Upper lobe of left lung (tissue), 6 donors: ENCODE measurements at regions not wholly inside any gene's neighbourhood (a gene's known extent, or its start where the extent isn't known, plus 50 kb on each side); places are given as distances from the start of the nearest gene placed in this dataset.

Experiments
- ATAC-seq, 2 donors: fragments of 200-7000 bp; cut with Tn5 transposase; one replicate each; pipeline ENCODE4 v1.9.1; 2022; ENCODE audit warnings: mild to moderate bottlenecking in 2 of 2, moderate library complexity in 2 of 2; ENCODE audit not compliant: low FRiP score in 2 of 2
- DNase-seq, 2 donors: peaks; one replicate each; pipeline ENCODE4 v3.0.0-alpha.2; 2019 to 2020
- H3K27ac ChIP-seq, 4 donors: fragments of 200-600 bp; sonication (generic); one replicate each; pipeline ENCODE4 v1.5.1; 2016 to 2019
- H3K27me3 ChIP-seq, 4 donors: fragments of 200-600 bp; sonication (generic); one replicate each; pipeline ENCODE4 v1.5.1; 2017 to 2019
- H3K36me3 ChIP-seq, 4 donors: fragments of 200-600 bp; sonication (generic); one replicate each; pipeline ENCODE4 v1.5.1; 2016 to 2019
- H3K4me1 ChIP-seq, 4 donors: fragments of 200-600 bp; sonication (generic); one replicate each; pipeline ENCODE4 v1.5.1; 2018 to 2019
- H3K4me3 ChIP-seq, 4 donors: fragments of 200-600 bp; sonication (generic); one replicate each; pipeline ENCODE4 v1.5.1; 2017 to 2019; ENCODE audit warnings: mild to moderate bottlenecking in 2 of 4, moderate library complexity in 1 of 4
- H3K9me3 ChIP-seq, 4 donors: fragments of 200-600 bp; sonication (generic); one replicate each; pipeline ENCODE4 v1.5.1; 2018 to 2019
- EP300 ChIP-seq, 4 donors: sonication (generic); formaldehyde crosslinking; IDR thresholded peaks; one replicate each; pipeline ENCODE4 v1.5.1; 2017; ENCODE audit warnings: antibody characterized with exemption in 4 of 4, control low read depth in 2 of 4
- POLR2A ChIP-seq, 4 donors: fragments of 450-650 bp; IDR thresholded peaks; one replicate each; pipeline ENCODE4 v1.5.1; 2016 to 2017; ENCODE audit warnings: antibody characterized with exemption in 4 of 4, mild to moderate bottlenecking in 2 of 4
- POLR2AphosphoS5 ChIP-seq, 2 donors: sonication (generic); formaldehyde crosslinking; IDR thresholded peaks; one replicate each; pipeline ENCODE4 v1.5.1; 2017; ENCODE audit warnings: antibody characterized with exemption in 2 of 2
- WGBS, 2 donors: methylation state at CpG; one replicate each; pipeline ENCODE4 v1.1.5; 2017 to 2018; 5-methylcytosine and 5-hydroxymethylcytosine counted together
- TF ChIP-seq, protein P1 (sequence below), 6 experiments: fragments of 450-650 bp in 4 of 6; fragments of 200-600 bp in 2 of 6; sonication (generic) in 2 of 6; IDR thresholded peaks; one replicate each; pipeline ENCODE4 v1.5.1; 2016 to 2019; ENCODE audit warnings: antibody characterized with exemption in 6 of 6
- donor health status: DM: no; HTN: no; CAD: no; lungs with moderate emphysema.
- donor health status: DM: no; HTN: yes; CAD: no; lungs with severe emphysema.

DNA sequence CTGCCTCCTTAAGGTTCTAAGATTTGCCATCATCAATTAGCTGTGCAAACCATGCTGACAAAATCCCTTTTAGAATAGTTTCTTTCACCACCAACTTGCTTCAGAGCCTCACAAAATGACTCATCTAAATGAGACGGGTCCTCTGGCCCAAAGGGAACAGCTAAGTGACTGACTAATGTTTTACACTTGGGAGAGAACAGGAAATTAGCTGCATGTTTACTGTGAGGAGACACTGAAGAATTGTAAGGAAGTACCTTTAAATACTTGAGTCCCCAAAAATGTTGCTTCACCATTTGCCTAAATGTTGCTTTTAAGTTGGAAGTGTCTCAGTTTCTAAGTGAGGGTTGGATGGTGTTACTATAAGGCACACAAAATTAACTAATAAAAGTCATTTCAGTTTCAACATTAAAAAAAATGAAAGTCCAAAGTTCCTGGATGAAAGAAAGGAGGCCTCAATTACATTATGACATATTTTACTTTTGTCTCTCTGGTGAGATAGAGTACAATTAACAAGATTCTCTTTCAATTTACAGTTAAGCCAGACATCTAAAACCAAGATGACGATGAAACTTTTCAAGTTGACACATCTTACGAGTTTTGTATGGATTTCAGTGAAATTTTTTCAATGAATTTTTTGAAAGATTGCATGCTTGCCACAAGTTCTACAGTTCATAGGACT lies 229.1 kb upstream of the FN1 start:
- WGBS, 2 donors, result 60 to 66% methylated on average over 3 of the region's 3 CpGs
- DNase-seq (peak in 1 of 2 donors; percentile 25), ATAC-seq (peak in 1 of 2 donors; percentile 80)
- Histone ChIP-seq H3K36me3 (no peaks in the 10 kb centered on the region), H3K27me3 (no peaks in the 10 kb centered on the region), H3K27ac (no peak overlapping the region), H3K4me3 (no peak overlapping the region), H3K9me3 (no peaks in the 10 kb centered on the region), H3K4me1 (no peaks in the 10 kb centered on the region)
- peak in 1 of 4 donors; percentile 37 for TF ChIP-seq EP300 (IDR thresholded peaks at IDR 0.05)
- peak in 1 of 2 donors; percentile 26 for TF ChIP-seq POLR2AphosphoS5 (IDR thresholded peaks at IDR 0.05)
- TF ChIP-seq, protein P1, sequence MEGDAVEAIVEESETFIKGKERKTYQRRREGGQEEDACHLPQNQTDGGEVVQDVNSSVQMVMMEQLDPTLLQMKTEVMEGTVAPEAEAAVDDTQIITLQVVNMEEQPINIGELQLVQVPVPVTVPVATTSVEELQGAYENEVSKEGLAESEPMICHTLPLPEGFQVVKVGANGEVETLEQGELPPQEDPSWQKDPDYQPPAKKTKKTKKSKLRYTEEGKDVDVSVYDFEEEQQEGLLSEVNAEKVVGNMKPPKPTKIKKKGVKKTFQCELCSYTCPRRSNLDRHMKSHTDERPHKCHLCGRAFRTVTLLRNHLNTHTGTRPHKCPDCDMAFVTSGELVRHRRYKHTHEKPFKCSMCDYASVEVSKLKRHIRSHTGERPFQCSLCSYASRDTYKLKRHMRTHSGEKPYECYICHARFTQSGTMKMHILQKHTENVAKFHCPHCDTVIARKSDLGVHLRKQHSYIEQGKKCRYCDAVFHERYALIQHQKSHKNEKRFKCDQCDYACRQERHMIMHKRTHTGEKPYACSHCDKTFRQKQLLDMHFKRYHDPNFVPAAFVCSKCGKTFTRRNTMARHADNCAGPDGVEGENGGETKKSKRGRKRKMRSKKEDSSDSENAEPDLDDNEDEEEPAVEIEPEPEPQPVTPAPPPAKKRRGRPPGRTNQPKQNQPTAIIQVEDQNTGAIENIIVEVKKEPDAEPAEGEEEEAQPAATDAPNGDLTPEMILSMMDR (IDR thresholded peaks at IDR 0.05), result no peak

DNA sequence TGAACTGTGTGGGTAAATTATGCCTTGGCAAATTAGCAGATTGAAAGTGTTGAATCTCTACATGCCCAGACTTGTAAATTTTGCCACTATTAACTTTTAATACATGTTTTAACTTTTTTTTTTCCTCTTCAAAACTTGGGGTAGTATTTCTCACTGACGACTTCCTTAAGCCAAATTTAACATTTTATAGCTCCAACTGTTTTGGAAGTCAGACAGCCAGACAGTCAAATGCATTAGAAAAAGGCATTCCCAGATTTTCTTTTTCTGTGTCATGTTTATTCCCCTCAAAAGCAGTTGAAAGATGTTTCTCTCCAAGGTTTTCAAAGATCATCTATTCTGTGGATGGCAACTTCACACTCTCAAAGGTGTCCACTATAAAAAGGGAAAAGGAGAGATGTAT lies 226.8 kb upstream of the FN1 start:
- ATAC-seq (no peak), DNase-seq (no peak)
- no peaks in the 10 kb centered on the region for H3K9me3 ChIP-seq
- TF ChIP-seq, protein P1 (IDR thresholded peaks at IDR 0.05), result no peak
- no peak for TF ChIP-seq POLR2A (IDR thresholded peaks at IDR 0.05)
- TF ChIP-seq POLR2AphosphoS5 (IDR thresholded peaks at IDR 0.05), result no peak
- TF ChIP-seq EP300 (IDR thresholded peaks at IDR 0.05), result no peak
- 58 to 79% methylated on average over 1 of the region's 1 CpG for WGBS, 2 donors
- no peaks in the 10 kb centered on the region for H3K27me3 ChIP-seq
- no peak overlapping the region for H3K4me3 ChIP-seq
- H3K4me1 ChIP-seq, result no peaks in the 10 kb centered on the region
- no peak overlapping the region for H3K27ac ChIP-seq
- H3K36me3 ChIP-seq, result no peaks in the 10 kb centered on the region

DNA sequence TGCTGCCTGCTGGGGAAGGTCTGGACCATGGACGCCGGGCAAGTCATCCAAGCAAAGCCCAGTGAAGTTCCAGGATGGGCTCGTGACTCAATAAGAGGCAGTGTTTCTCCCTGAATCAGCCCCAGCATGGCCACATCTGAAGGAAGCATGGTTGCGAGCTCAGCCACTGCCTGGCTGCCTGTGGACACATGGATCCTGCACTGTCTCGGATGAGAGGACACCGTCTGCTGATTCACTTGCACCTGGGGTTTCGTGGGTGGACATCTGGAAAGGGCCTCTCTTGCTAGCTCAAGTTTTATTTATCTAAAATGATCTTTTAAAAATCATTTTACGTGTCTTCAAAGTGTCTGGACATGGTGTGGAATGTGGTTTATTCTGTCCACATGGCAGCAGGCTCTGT lies 224.8 kb upstream of the FN1 start:
- Histone ChIP-seq H3K36me3 (no peaks in the 10 kb centered on the region), H3K9me3 (no peaks in the 10 kb centered on the region), H3K27me3 (no peaks in the 10 kb centered on the region), H3K4me3 (no peak overlapping the region), H3K27ac (peak overlapping the region in 1 of 4 donors; percentile 27), H3K4me1 (no peaks in the 10 kb centered on the region)
- TF ChIP-seq POLR2A (IDR thresholded peaks at IDR 0.05), result no peak
- TF ChIP-seq POLR2AphosphoS5 (IDR thresholded peaks at IDR 0.05), result no peak
- no peak for TF ChIP-seq EP300 (IDR thresholded peaks at IDR 0.05)
- TF ChIP-seq, protein P1 (IDR thresholded peaks at IDR 0.05), result no peak
- peak in 1 of 2 donors; percentile 46 for ATAC-seq
- 80 to 93% methylated on average over 8 of the region's 8 CpGs for WGBS, 2 donors
- DNase-seq, result no peak

DNA sequence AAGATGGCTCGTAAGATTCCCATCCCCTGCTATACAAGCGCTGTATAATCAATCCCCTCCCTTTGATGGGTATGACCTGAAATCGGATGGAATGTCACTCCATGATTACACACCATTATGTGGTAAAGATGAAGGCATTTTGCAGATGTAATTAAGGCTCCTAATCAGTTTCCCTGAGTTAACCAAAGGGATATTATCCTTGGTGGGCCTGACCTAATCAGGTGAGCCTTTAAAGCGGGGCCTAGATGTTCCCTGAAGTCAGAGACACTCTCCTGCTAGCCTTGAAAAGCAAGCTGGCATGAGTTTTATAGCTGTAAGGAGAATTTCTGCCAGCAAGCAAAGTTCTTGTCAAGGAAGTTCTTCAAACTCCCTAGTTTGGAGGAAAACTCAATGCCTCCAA lies 223.8 kb upstream of the FN1 start:
- TF ChIP-seq POLR2AphosphoS5 (IDR thresholded peaks at IDR 0.05), result no peak
- TF ChIP-seq EP300 (IDR thresholded peaks at IDR 0.05), result no peak
- TF ChIP-seq, protein P1 (IDR thresholded peaks at IDR 0.05), result no peak
- TF ChIP-seq POLR2A (IDR thresholded peaks at IDR 0.05), result no peak
- Histone ChIP-seq H3K36me3 (no peaks in the 10 kb centered on the region), H3K9me3 (no peaks in the 10 kb centered on the region), H3K4me3 (no peak overlapping the region), H3K27ac (no peak overlapping the region), H3K27me3 (no peaks in the 10 kb centered on the region), H3K4me1 (no peaks in the 10 kb centered on the region)
- WGBS, 2 donors, result 63 to 83% methylated on average over 4 of the region's 4 CpGs
- ATAC-seq, result no peak
- no peak for DNase-seq
